ENCODE measurements at regions not wholly inside any gene's neighbourhood (a gene's known extent, or its start where the extent isn't known, plus 50 kb on each side); places are given as distances from the start of the nearest gene placed in this dataset.

- no peak overlapping the region for H3K27ac ChIP-seq (ENCODE audit: insufficient read depth, low read length)
- H3K4me1 ChIP-seq (ENCODE audit: control insufficient read depth, extremely low read depth, insufficient read depth, low read length): no peaks in the 10 kb centered on the region
- H4K20me1 ChIP-seq (ENCODE audit: control insufficient read depth, extremely low read depth, insufficient read depth, low read length): no peaks in the 10 kb centered on the region
- H3K27me3 ChIP-seq (ENCODE audit: control insufficient read depth, insufficient read depth, low read length): no peaks in the 10 kb centered on the region
- no peak overlapping the region for H3K9ac ChIP-seq (ENCODE audit: insufficient read depth, low read length)
- no peaks in the 10 kb centered on the region for H3K9me3 ChIP-seq (ENCODE audit: control insufficient read depth, insufficient read depth, low read depth, low read length)
- no peak overlapping the region for H3K4me2 ChIP-seq (ENCODE audit: extremely low read depth, insufficient read depth, low read length)
- no peak overlapping the region for H2AFZ ChIP-seq (ENCODE audit: low read length)
- DNase-seq (ENCODE audit: low read depth in 2 of 2): peak in 1 of 2 donors; percentile 23
- no peaks in the 10 kb centered on the region for H3K79me2 ChIP-seq (ENCODE audit: control insufficient read depth, insufficient read depth, low read length)
- no peak overlapping the region for H3K4me3 ChIP-seq (replicated peaks in 1 of 4; ENCODE audit: control extremely low read depth in 1 of 4, insufficient read depth in 1 of 4, low read depth in 3 of 4, low read length in 4 of 4)
- H3K36me3 ChIP-seq (ENCODE audit: control insufficient read depth, insufficient read depth, low read length): no peaks in the 10 kb centered on the region
- TF ChIP-seq EZH2 (IDR thresholded peaks at IDR 0.05; ENCODE audit: low read length, missing control alignments): no peak
- TF ChIP-seq, protein P1, sequence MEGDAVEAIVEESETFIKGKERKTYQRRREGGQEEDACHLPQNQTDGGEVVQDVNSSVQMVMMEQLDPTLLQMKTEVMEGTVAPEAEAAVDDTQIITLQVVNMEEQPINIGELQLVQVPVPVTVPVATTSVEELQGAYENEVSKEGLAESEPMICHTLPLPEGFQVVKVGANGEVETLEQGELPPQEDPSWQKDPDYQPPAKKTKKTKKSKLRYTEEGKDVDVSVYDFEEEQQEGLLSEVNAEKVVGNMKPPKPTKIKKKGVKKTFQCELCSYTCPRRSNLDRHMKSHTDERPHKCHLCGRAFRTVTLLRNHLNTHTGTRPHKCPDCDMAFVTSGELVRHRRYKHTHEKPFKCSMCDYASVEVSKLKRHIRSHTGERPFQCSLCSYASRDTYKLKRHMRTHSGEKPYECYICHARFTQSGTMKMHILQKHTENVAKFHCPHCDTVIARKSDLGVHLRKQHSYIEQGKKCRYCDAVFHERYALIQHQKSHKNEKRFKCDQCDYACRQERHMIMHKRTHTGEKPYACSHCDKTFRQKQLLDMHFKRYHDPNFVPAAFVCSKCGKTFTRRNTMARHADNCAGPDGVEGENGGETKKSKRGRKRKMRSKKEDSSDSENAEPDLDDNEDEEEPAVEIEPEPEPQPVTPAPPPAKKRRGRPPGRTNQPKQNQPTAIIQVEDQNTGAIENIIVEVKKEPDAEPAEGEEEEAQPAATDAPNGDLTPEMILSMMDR (conservative IDR thresholded peaks at IDR 0.05 in 1 of 2, IDR thresholded peaks at IDR 0.05 in 1 of 2; ENCODE audit: low read depth in 1 of 2, low read length in 2 of 2): no peak
Measured at GRCh38 chr13:40343550-40344269, 322.7 kb downstream of the FOXO1 start.

DNA sequence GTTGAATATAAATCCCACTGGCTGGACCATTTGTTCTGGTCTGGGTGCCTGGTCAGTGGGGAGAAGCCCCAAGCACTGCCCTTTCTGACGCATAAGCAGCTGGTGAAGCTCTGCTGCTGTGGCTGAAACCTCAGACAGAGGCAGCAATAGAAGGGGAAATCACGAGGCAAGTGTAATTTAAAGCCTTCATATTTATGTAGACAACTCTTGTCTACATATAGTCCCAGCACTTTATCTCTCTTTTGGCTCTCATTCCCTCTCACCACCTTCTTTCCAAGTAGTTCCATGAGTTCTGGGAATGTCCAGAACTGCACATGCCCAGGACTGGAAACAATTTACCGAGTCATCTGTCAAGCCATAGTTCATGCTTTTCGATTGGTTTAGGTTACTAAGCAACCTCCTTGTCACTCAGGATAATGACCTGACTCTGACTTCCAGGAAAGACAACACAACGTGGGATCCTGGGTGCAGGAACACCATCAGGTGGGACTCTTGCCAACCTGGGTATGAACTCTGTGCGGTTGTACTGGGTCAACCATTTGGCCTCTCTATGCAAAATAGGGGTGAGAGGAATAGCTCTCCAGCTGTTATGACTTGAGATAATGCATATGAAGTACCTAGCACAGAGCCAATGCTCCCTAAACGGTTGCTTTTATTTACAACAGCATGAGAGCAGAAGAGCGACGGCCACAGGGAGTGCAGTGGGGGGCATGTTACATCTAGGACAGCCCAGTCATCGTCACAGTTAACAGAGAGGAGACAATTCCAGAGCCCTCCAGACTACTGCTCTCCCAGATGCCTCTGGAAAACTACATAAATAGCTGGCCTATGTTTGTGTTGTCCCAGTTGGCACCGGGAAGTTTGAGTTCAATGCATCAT lies 321.9 kb downstream of the FOXO1 start:
- Histone ChIP-seq H3K36me3 (ENCODE audit: control insufficient read depth, insufficient read depth, low read length) (no peaks in the 10 kb centered on the region), H3K9ac (ENCODE audit: insufficient read depth, low read length) (no peak overlapping the region), H3K4me3 (replicated peaks in 1 of 4; ENCODE audit: control extremely low read depth in 1 of 4, insufficient read depth in 1 of 4, low read depth in 3 of 4, low read length in 4 of 4) (no peak overlapping the region), H4K20me1 (ENCODE audit: control insufficient read depth, extremely low read depth, insufficient read depth, low read length) (no peaks in the 10 kb centered on the region), H3K4me2 (ENCODE audit: extremely low read depth, insufficient read depth, low read length) (no peak overlapping the region), H3K27ac (ENCODE audit: insufficient read depth, low read length) (no peak overlapping the region), H2AFZ (ENCODE audit: low read length) (no peak overlapping the region), H3K27me3 (ENCODE audit: control insufficient read depth, insufficient read depth, low read length) (no peaks in the 10 kb centered on the region), H3K4me1 (ENCODE audit: control insufficient read depth, extremely low read depth, insufficient read depth, low read length) (no peaks in the 10 kb centered on the region), H3K9me3 (ENCODE audit: control insufficient read depth, insufficient read depth, low read depth, low read length) (no peaks in the 10 kb centered on the region), H3K79me2 (ENCODE audit: control insufficient read depth, insufficient read depth, low read length) (no peaks in the 10 kb centered on the region)
- DNase-seq (ENCODE audit: low read depth in 2 of 2): peak; percentile 46 to 89
- TF ChIP-seq EZH2 (IDR thresholded peaks at IDR 0.05; ENCODE audit: low read length, missing control alignments): no peak

- DNase-seq (ENCODE audit: low read depth in 2 of 2): no peak
- no peak overlapping the region for H3K4me3 ChIP-seq (replicated peaks in 1 of 4; ENCODE audit: control extremely low read depth in 1 of 4, insufficient read depth in 1 of 4, low read depth in 3 of 4, low read length in 4 of 4)
- no peak overlapping the region for H3K4me2 ChIP-seq (ENCODE audit: extremely low read depth, insufficient read depth, low read length)
- H3K9ac ChIP-seq (ENCODE audit: insufficient read depth, low read length): no peak overlapping the region
- no peaks in the 10 kb centered on the region for H4K20me1 ChIP-seq (ENCODE audit: control insufficient read depth, extremely low read depth, insufficient read depth, low read length)
- H3K4me1 ChIP-seq (ENCODE audit: control insufficient read depth, extremely low read depth, insufficient read depth, low read length): no peaks in the 10 kb centered on the region
- H3K27ac ChIP-seq (ENCODE audit: insufficient read depth, low read length): no peak overlapping the region
- no peak for TF ChIP-seq EZH2 (IDR thresholded peaks at IDR 0.05; ENCODE audit: low read length, missing control alignments)
- TF ChIP-seq, protein P1 (conservative IDR thresholded peaks at IDR 0.05 in 1 of 2, IDR thresholded peaks at IDR 0.05 in 1 of 2; ENCODE audit: low read depth in 1 of 2, low read length in 2 of 2): no peak
- H3K9me3 ChIP-seq (ENCODE audit: control insufficient read depth, insufficient read depth, low read depth, low read length): no peaks in the 10 kb centered on the region
- H3K79me2 ChIP-seq (ENCODE audit: control insufficient read depth, insufficient read depth, low read length): no peaks in the 10 kb centered on the region
- no peak overlapping the region for H2AFZ ChIP-seq (ENCODE audit: low read length)
- H3K36me3 ChIP-seq (ENCODE audit: control insufficient read depth, insufficient read depth, low read length): no peaks in the 10 kb centered on the region
- no peaks in the 10 kb centered on the region for H3K27me3 ChIP-seq (ENCODE audit: control insufficient read depth, insufficient read depth, low read length)
Measured at GRCh38 chr13:40345149-40345514, 321.3 kb downstream of the FOXO1 start.

All from fibroblast of lung (primary cell).